ENCODE measurements at regions not wholly inside any gene's neighbourhood (a gene's known extent, or its start where the extent isn't known, plus 50 kb on each side); places are given as distances from the start of the nearest gene placed in this dataset.

GRCh38 chr1:59230622-59231021 lies 66.3 kb upstream of the FGGY start:
- peak overlapping the region; percentile 13 for H3K27ac ChIP-seq (ENCODE audit: low read depth, low read length)
- no peaks in the 10 kb centered on the region for H3K9me3 ChIP-seq (ENCODE audit: control insufficient read depth in 5 of 5, low read length in 5 of 5)
- H3K27me3 ChIP-seq (ENCODE audit: control insufficient read depth in 5 of 5, insufficient read depth in 4 of 5, low read length in 5 of 5): no peaks in the 10 kb centered on the region
- no peaks in the 10 kb centered on the region for H3K36me3 ChIP-seq (ENCODE audit: control insufficient read depth in 5 of 5, insufficient read depth in 5 of 5, low read length in 5 of 5)
- no peak overlapping the region for H3K4me3 ChIP-seq (ENCODE audit: low read depth in 1 of 5, low read length in 5 of 5)
- peaks cover 0 to 30% (median 26%) of the 10 kb centered on the region in 5 donors for H3K4me1 ChIP-seq (ENCODE audit: control insufficient read depth in 5 of 5, insufficient read depth in 5 of 5, low read length in 5 of 5)
- H3K9ac ChIP-seq (ENCODE audit: low read length in 5 of 5): no peak overlapping the region

- Histone ChIP-seq H3K27me3 (ENCODE audit: control insufficient read depth in 5 of 5, insufficient read depth in 4 of 5, low read length in 5 of 5) (no peaks in the 10 kb centered on the region), H3K27ac (ENCODE audit: low read depth, low read length) (no peak overlapping the region), H3K4me1 (ENCODE audit: control insufficient read depth in 5 of 5, insufficient read depth in 5 of 5, low read length in 5 of 5) (peaks cover 0 to 30% (median 26%) of the 10 kb centered on the region in 5 donors), H3K36me3 (ENCODE audit: control insufficient read depth in 5 of 5, insufficient read depth in 5 of 5, low read length in 5 of 5) (no peaks in the 10 kb centered on the region), H3K9ac (ENCODE audit: low read length in 5 of 5) (no peak overlapping the region), H3K9me3 (ENCODE audit: control insufficient read depth in 5 of 5, low read length in 5 of 5) (no peaks in the 10 kb centered on the region), H3K4me3 (ENCODE audit: low read depth in 1 of 5, low read length in 5 of 5) (no peak overlapping the region)
Observed at GRCh38 chr1:59232216-59232615, 64.7 kb upstream of the FGGY start.

- Histone ChIP-seq H3K27ac (ENCODE audit: low read depth, low read length) (no peak overlapping the region), H3K27me3 (ENCODE audit: control insufficient read depth in 5 of 5, insufficient read depth in 4 of 5, low read length in 5 of 5) (no peaks in the 10 kb centered on the region), H3K4me1 (ENCODE audit: control insufficient read depth in 5 of 5, insufficient read depth in 5 of 5, low read length in 5 of 5) (peaks cover 0 to 26% (median 25%) of the 10 kb centered on the region in 5 donors), H3K9ac (ENCODE audit: low read length in 5 of 5) (no peak overlapping the region), H3K36me3 (ENCODE audit: control insufficient read depth in 5 of 5, insufficient read depth in 5 of 5, low read length in 5 of 5) (no peaks in the 10 kb centered on the region), H3K9me3 (ENCODE audit: control insufficient read depth in 5 of 5, low read length in 5 of 5) (no peaks in the 10 kb centered on the region), H3K4me3 (ENCODE audit: low read depth in 1 of 5, low read length in 5 of 5) (no peak overlapping the region)
Observed at GRCh38 chr1:59233444-59233843, 63.5 kb upstream of the FGGY start.

- Histone ChIP-seq H3K4me1 (ENCODE audit: control insufficient read depth in 5 of 5, insufficient read depth in 5 of 5, low read length in 5 of 5) (no peaks in the 10 kb centered on the region), H3K27ac (ENCODE audit: low read depth, low read length) (no peak overlapping the region), H3K4me3 (ENCODE audit: low read depth in 1 of 5, low read length in 5 of 5) (no peak overlapping the region), H3K9me3 (ENCODE audit: control insufficient read depth in 5 of 5, low read length in 5 of 5) (no peaks in the 10 kb centered on the region), H3K27me3 (ENCODE audit: control insufficient read depth in 5 of 5, insufficient read depth in 4 of 5, low read length in 5 of 5) (no peaks in the 10 kb centered on the region), H3K9ac (ENCODE audit: low read length in 5 of 5) (no peak overlapping the region), H3K36me3 (ENCODE audit: control insufficient read depth in 5 of 5, insufficient read depth in 5 of 5, low read length in 5 of 5) (no peaks in the 10 kb centered on the region)
Observed at GRCh38 chr1:59236721-59237545, 60.0 kb upstream of the FGGY start.

- no peaks in the 10 kb centered on the region for H3K27me3 ChIP-seq (ENCODE audit: control insufficient read depth in 5 of 5, insufficient read depth in 4 of 5, low read length in 5 of 5)
Observed at GRCh38 chr1:59237900-59238299, 59.0 kb upstream of the FGGY start.

GRCh38 chr1:59238333-59238934 lies 58.5 kb upstream of the FGGY start:
- no peaks in the 10 kb centered on the region for H3K27me3 ChIP-seq (ENCODE audit: control insufficient read depth in 5 of 5, insufficient read depth in 4 of 5, low read length in 5 of 5)
- H3K4me1 ChIP-seq (ENCODE audit: control insufficient read depth in 5 of 5, insufficient read depth in 5 of 5, low read length in 5 of 5): no peaks in the 10 kb centered on the region
- no peak overlapping the region for H3K27ac ChIP-seq (ENCODE audit: low read depth, low read length)
- no peak overlapping the region for H3K4me3 ChIP-seq (ENCODE audit: low read depth in 1 of 5, low read length in 5 of 5)
- no peaks in the 10 kb centered on the region for H3K9me3 ChIP-seq (ENCODE audit: control insufficient read depth in 5 of 5, low read length in 5 of 5)
- no peak overlapping the region for H3K9ac ChIP-seq (ENCODE audit: low read length in 5 of 5)
- H3K36me3 ChIP-seq (ENCODE audit: control insufficient read depth in 5 of 5, insufficient read depth in 5 of 5, low read length in 5 of 5): no peaks in the 10 kb centered on the region

More at GRCh38 chr1:59237900-59238299, 59.0 kb upstream of the FGGY start:
- Histone ChIP-seq H3K4me3 (ENCODE audit: low read depth in 1 of 5, low read length in 5 of 5) (no peak overlapping the region), H3K9ac (ENCODE audit: low read length in 5 of 5) (no peak overlapping the region), H3K9me3 (ENCODE audit: control insufficient read depth in 5 of 5, low read length in 5 of 5) (no peaks in the 10 kb centered on the region), H3K4me1 (ENCODE audit: control insufficient read depth in 5 of 5, insufficient read depth in 5 of 5, low read length in 5 of 5) (no peaks in the 10 kb centered on the region), H3K36me3 (ENCODE audit: control insufficient read depth in 5 of 5, insufficient read depth in 5 of 5, low read length in 5 of 5) (no peaks in the 10 kb centered on the region), H3K27ac (ENCODE audit: low read depth, low read length) (no peak overlapping the region)

GRCh38 chr1:59238993-59239392 lies 57.9 kb upstream of the FGGY start:
- H3K4me1 ChIP-seq (ENCODE audit: control insufficient read depth in 5 of 5, insufficient read depth in 5 of 5, low read length in 5 of 5): no peaks in the 10 kb centered on the region
- no peak overlapping the region for H3K27ac ChIP-seq (ENCODE audit: low read depth, low read length)
- H3K9me3 ChIP-seq (ENCODE audit: control insufficient read depth in 5 of 5, low read length in 5 of 5): peaks cover 0 to under 1% (median 0%) of the 10 kb centered on the region in 5 donors
- H3K9ac ChIP-seq (ENCODE audit: low read length in 5 of 5): no peak overlapping the region
- no peaks in the 10 kb centered on the region for H3K36me3 ChIP-seq (ENCODE audit: control insufficient read depth in 5 of 5, insufficient read depth in 5 of 5, low read length in 5 of 5)
- no peak overlapping the region for H3K4me3 ChIP-seq (ENCODE audit: low read depth in 1 of 5, low read length in 5 of 5)
- no peaks in the 10 kb centered on the region for H3K27me3 ChIP-seq (ENCODE audit: control insufficient read depth in 5 of 5, insufficient read depth in 4 of 5, low read length in 5 of 5)

GRCh38 chr1:59241909-59242308 lies 55.0 kb upstream of the FGGY start:
- no peaks in the 10 kb centered on the region for H3K4me1 ChIP-seq (ENCODE audit: control insufficient read depth in 5 of 5, insufficient read depth in 5 of 5, low read length in 5 of 5)
- H3K27me3 ChIP-seq (ENCODE audit: control insufficient read depth in 5 of 5, insufficient read depth in 4 of 5, low read length in 5 of 5): no peaks in the 10 kb centered on the region
- H3K36me3 ChIP-seq (ENCODE audit: control insufficient read depth in 5 of 5, insufficient read depth in 5 of 5, low read length in 5 of 5): no peaks in the 10 kb centered on the region
- H3K9me3 ChIP-seq (ENCODE audit: control insufficient read depth in 5 of 5, low read length in 5 of 5): peaks cover 0 to 7% (median 0%) of the 10 kb centered on the region in 5 donors
- H3K9ac ChIP-seq (ENCODE audit: low read length in 5 of 5): no peak overlapping the region
- H3K4me3 ChIP-seq (ENCODE audit: low read depth in 1 of 5, low read length in 5 of 5): no peak overlapping the region
- H3K27ac ChIP-seq (ENCODE audit: low read depth, low read length): no peak overlapping the region

- H3K27me3 ChIP-seq (ENCODE audit: control insufficient read depth in 5 of 5, insufficient read depth in 4 of 5, low read length in 5 of 5): no peaks in the 10 kb centered on the region
- H3K4me1 ChIP-seq (ENCODE audit: control insufficient read depth in 5 of 5, insufficient read depth in 5 of 5, low read length in 5 of 5): no peaks in the 10 kb centered on the region
- no peaks in the 10 kb centered on the region for H3K36me3 ChIP-seq (ENCODE audit: control insufficient read depth in 5 of 5, insufficient read depth in 5 of 5, low read length in 5 of 5)
- no peak overlapping the region for H3K27ac ChIP-seq (ENCODE audit: low read depth, low read length)
- no peak overlapping the region for H3K9ac ChIP-seq (ENCODE audit: low read length in 5 of 5)
- H3K9me3 ChIP-seq (ENCODE audit: control insufficient read depth in 5 of 5, low read length in 5 of 5): peaks cover 0 to 8% (median 0%) of the 10 kb centered on the region in 5 donors
- no peak overlapping the region for H3K4me3 ChIP-seq (ENCODE audit: low read depth in 1 of 5, low read length in 5 of 5)
Observed at GRCh38 chr1:59242370-59242769, 54.5 kb upstream of the FGGY start.

GRCh38 chr1:59243550-59243949 lies 53.3 kb upstream of the FGGY start:
- Histone ChIP-seq H3K27ac (ENCODE audit: low read depth, low read length) (no peak overlapping the region), H3K27me3 (ENCODE audit: control insufficient read depth in 5 of 5, insufficient read depth in 4 of 5, low read length in 5 of 5) (no peaks in the 10 kb centered on the region), H3K9me3 (ENCODE audit: control insufficient read depth in 5 of 5, low read length in 5 of 5) (peaks cover 0 to 10% (median 0%) of the 10 kb centered on the region in 5 donors), H3K9ac (ENCODE audit: low read length in 5 of 5) (no peak overlapping the region), H3K36me3 (ENCODE audit: control insufficient read depth in 5 of 5, insufficient read depth in 5 of 5, low read length in 5 of 5) (no peaks in the 10 kb centered on the region), H3K4me1 (ENCODE audit: control insufficient read depth in 5 of 5, insufficient read depth in 5 of 5, low read length in 5 of 5) (no peaks in the 10 kb centered on the region), H3K4me3 (ENCODE audit: low read depth in 1 of 5, low read length in 5 of 5) (no peak overlapping the region)

Data from subcutaneous abdominal adipose tissue (tissue), 5 donors.